CD4-positive, alpha-beta memory T cell (primary cell): ENCODE measurements at regions not wholly inside any gene's neighbourhood (a gene's known extent, or its start where the extent isn't known, plus 50 kb on each side); places are given as distances from the start of the nearest gene placed in this dataset.

Source experiments
- CTCF ChIA-PET: fragments of 350-600 bp; sonication (Branson Sonifier 250); formaldehyde crosslinking; loops from one replicate; lab custom pipeline; 2021; ENCODE audit warnings: inconsistent platforms; ENCODE audit not compliant: partially characterized antibody; lab: Charles Lee
- POLR2A ChIA-PET: fragments of 350-600 bp; sonication (Branson Sonifier 250); formaldehyde crosslinking; loops from one replicate; lab custom pipeline; 2021; ENCODE audit not compliant: partially characterized antibody; lab: Charles Lee
- DNase-seq, 5 donors: peaks; one replicate each; pipeline versions ENCODE4 v3.0.0 to v3.0.0-alpha.2; 2020 to 2022; ENCODE audit warnings: mixed read lengths in 1 of 5
- H3K27ac ChIP-seq: one replicate; pipeline ENCODE4 v1.7.0; 2013; ENCODE audit warnings: low read depth, low read length
- H3K27me3 ChIP-seq: 2 replicates; pipeline ENCODE4 v1.7.0; 2013; ENCODE audit warnings: mild to moderate bottlenecking, low read length, moderate library complexity; ENCODE audit not compliant: insufficient read depth
- H3K36me3 ChIP-seq: 2 replicates; pipeline ENCODE4 v1.7.0; 2013; ENCODE audit warnings: mild to moderate bottlenecking, low read length, moderate library complexity; ENCODE audit not compliant: insufficient read depth
- H3K4me1 ChIP-seq: 2 replicates; pipeline ENCODE4 v1.7.0; 2013; ENCODE audit warnings: mild to moderate bottlenecking, low read length, moderate library complexity; ENCODE audit not compliant: insufficient read depth
- H3K4me3 ChIP-seq, 2 donors: one replicate each; pipeline ENCODE4 v1.7.0; 2013; ENCODE audit warnings: low read length in 2 of 2, mild to moderate bottlenecking in 1 of 2
- H3K9me3 ChIP-seq, 2 donors: one replicate each; pipeline ENCODE4 v1.7.0; 2013; ENCODE audit warnings: low read length in 2 of 2, control low read depth in 1 of 2; ENCODE audit not compliant: control insufficient read depth in 1 of 2
- H3K27ac Mint-ChIP-seq, 7 donors: one replicate each; pipeline ENCODE4 v1.8.0; 2020 to 2021; ENCODE audit warnings: mixed read lengths in 7 of 7, mild to moderate bottlenecking in 6 of 7, inconsistent platforms in 3 of 7, moderate library complexity in 3 of 7
- H3K27me3 Mint-ChIP-seq, 2 donors: one replicate each; pipeline ENCODE4 v1.8.0; 2020 to 2021; ENCODE audit warnings: mixed read lengths in 2 of 2
- H3K36me3 Mint-ChIP-seq, 2 donors: one replicate each; pipeline ENCODE4 v1.8.0; 2020 to 2021; ENCODE audit warnings: mixed read lengths in 2 of 2, inconsistent platforms in 1 of 2, mild to moderate bottlenecking in 1 of 2
- H3K4me1 Mint-ChIP-seq, 4 donors: one replicate each; pipeline ENCODE4 v1.8.0; 2020 to 2021; ENCODE audit warnings: mixed read lengths in 4 of 4, mild to moderate bottlenecking in 1 of 4
- H3K4me3 Mint-ChIP-seq, 8 donors: one replicate each; pipeline ENCODE4 v1.8.0; 2020 to 2021; ENCODE audit warnings: mixed read lengths in 8 of 8, mild to moderate bottlenecking in 7 of 8, moderate library complexity in 6 of 8, inconsistent platforms in 3 of 8
- H3K9me3 Mint-ChIP-seq, 8 donors: one replicate each; pipeline ENCODE4 v1.8.0; 2020 to 2021; ENCODE audit warnings: mixed read lengths in 8 of 8, mild to moderate bottlenecking in 5 of 8, inconsistent platforms in 3 of 8, moderate library complexity in 1 of 8
- intact Hi-C: fragments of 100-400 bp; cut with micrococcal nuclease; formaldehyde crosslinking; loops from one replicate; pipeline ENCODE4 v1.15.1; 2023

DNA sequence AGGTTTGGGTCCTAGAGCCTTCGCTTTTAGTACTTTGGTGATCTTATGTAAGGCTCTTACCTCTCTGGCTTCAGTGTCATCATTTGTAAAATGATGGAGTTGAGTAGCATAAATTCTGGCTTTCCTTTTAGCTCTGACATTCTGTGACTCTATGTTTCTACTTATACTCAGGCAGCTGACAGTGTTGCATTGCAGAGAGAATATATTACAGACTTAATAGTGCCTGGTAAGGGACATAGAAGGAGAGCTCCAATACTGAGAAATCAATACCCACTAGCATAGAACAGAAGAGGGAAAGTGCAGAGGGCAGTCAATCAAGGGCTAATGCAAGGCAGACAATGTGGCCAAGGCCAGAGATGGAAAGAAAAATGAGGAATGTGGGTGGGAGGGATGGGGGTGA lies 371.4 kb upstream of the TLE4 start:
- POLR2A ChIA-PET: no interaction called here
- DNase-seq: no peak
- H3K36me3 ChIP-seq: no peaks in the 10 kb centered on the region
- H3K27ac ChIP-seq: no peak overlapping the region
- Mint-ChIP-seq H3K27me3 (peaks cover 1 to 5% of the 10 kb centered on the region in 2 donors), H3K27ac (no peak overlapping the region), H3K36me3 (no peaks in the 10 kb centered on the region), H3K9me3 (peaks cover 0 to 3% (median 0%) of the 10 kb centered on the region in 8 donors), H3K4me1 (no peaks in the 10 kb centered on the region), H3K4me3 (no peak overlapping the region)
- no peaks in the 10 kb centered on the region for H3K9me3 ChIP-seq
- no peaks in the 10 kb centered on the region for H3K27me3 ChIP-seq
- intact Hi-C loops: no loop called here
- no peaks in the 10 kb centered on the region for H3K4me1 ChIP-seq
- CTCF ChIA-PET: no interaction called here
- H3K4me3 ChIP-seq: no peak overlapping the region

- Mint-ChIP-seq H3K4me1 (no peaks in the 10 kb centered on the region), H3K36me3 (no peaks in the 10 kb centered on the region), H3K27me3 (peaks cover 1 to 5% of the 10 kb centered on the region in 2 donors), H3K4me3 (no peak overlapping the region), H3K27ac (no peak overlapping the region), H3K9me3 (peaks cover 0 to 3% (median 0%) of the 10 kb centered on the region in 8 donors)
- CTCF ChIA-PET: no interaction called here
- no peak overlapping the region for H3K4me3 ChIP-seq
- H3K36me3 ChIP-seq: no peaks in the 10 kb centered on the region
- H3K27ac ChIP-seq: no peak overlapping the region
- DNase-seq: no peak
- POLR2A ChIA-PET: no interaction called here
- no peaks in the 10 kb centered on the region for H3K9me3 ChIP-seq
- H3K4me1 ChIP-seq: no peaks in the 10 kb centered on the region
- intact Hi-C loops: no loop called here
- H3K27me3 ChIP-seq: no peaks in the 10 kb centered on the region
Measured at GRCh38 chr9:79201636-79202035, 370.1 kb upstream of the TLE4 start.

DNA sequence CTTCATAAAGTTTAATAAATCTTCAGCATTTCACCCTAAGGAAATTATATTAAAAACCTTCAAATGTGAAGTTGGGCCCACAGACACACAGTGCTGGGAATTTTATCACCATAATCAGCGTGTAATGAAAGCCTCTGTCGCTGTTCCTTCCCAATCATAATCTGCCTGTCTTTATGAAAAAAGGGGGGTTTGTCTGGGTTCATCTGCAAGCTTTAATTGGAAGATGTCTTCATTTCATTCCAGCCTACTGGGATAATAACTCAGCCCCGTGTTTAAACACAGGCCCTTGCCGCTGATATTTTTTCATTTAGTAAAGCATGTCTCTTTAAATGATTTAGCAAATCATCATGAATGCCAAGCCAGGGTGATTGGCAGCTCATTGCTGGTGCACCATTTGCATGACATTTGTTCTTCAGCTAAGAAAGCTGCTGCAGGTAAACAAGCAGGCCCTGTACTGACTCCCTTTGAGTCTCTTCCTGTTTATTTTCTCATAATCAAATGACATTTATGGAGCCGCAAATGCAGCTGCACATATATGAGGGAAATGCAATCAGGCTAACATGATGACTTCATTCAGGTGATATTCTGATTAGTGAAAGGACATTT lies 362.9 kb upstream of the TLE4 start:
- Histone ChIP-seq H3K9me3 (no peaks in the 10 kb centered on the region), H3K27ac (no peak overlapping the region), H3K27me3 (no peaks in the 10 kb centered on the region), H3K4me1 (no peaks in the 10 kb centered on the region), H3K4me3 (no peak overlapping the region), H3K36me3 (no peaks in the 10 kb centered on the region)
- DNase-seq: no peak
- Mint-ChIP-seq H3K27me3 (no peaks in the 10 kb centered on the region), H3K36me3 (no peaks in the 10 kb centered on the region), H3K9me3 (no peaks in the 10 kb centered on the region), H3K27ac (no peak overlapping the region), H3K4me3 (no peak overlapping the region), H3K4me1 (no peaks in the 10 kb centered on the region)
- intact Hi-C loops: no loop called here
- ChIA-PET CTCF (no interaction called here), POLR2A (no interaction called here)

GRCh38 chr9:79210541-79211243 lies 361.1 kb upstream of the TLE4 start:
- H3K27me3 Mint-ChIP-seq: no peaks in the 10 kb centered on the region
- H3K4me3 Mint-ChIP-seq: no peak overlapping the region
- H3K27ac Mint-ChIP-seq: no peak overlapping the region
- Histone ChIP-seq H3K27me3 (no peaks in the 10 kb centered on the region), H3K4me1 (no peaks in the 10 kb centered on the region), H3K9me3 (no peaks in the 10 kb centered on the region), H3K4me3 (no peak overlapping the region), H3K27ac (no peak overlapping the region), H3K36me3 (no peaks in the 10 kb centered on the region)
- ChIA-PET POLR2A (no interaction called here), CTCF (no interaction called here)
- intact Hi-C loops: no loop called here
- no peak for DNase-seq
- H3K4me1 Mint-ChIP-seq: no peaks in the 10 kb centered on the region
- H3K36me3 Mint-ChIP-seq: no peaks in the 10 kb centered on the region
- no peaks in the 10 kb centered on the region for H3K9me3 Mint-ChIP-seq

DNA sequence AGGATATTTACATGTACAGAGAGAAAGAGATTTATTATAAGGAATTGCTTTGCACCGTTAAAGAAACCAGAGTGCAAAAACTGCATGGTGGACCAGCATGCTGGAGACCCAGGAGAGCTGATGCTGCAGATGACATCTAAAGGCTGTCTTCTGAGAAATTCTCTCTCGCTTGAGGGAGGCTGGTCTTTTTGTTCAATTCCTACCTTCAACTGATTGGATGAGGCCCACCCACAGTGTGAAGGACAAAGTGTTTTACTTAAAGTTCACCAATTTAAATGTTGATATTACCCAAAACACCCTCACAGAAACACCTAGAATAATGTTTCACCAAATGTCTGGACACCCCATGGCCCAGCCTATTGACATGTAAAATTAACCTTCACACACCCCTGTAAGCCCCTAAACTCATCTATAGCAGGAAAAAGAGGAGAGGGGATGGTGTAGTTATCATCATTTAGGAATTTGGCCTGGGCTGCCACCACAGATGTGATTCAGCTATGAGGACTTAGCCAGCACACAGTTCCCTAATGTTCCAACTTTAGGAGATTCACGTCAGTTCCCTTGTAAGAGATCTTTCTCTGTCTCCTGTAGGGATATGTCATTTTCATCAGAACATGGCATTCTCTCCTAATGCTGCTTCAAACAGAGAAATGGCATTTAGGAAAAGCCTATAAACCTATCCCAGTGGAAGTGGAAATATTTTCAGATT lies 358.2 kb upstream of the TLE4 start:
- H3K9me3 Mint-ChIP-seq: no peaks in the 10 kb centered on the region
- H3K36me3 ChIP-seq: no peaks in the 10 kb centered on the region

DNA sequence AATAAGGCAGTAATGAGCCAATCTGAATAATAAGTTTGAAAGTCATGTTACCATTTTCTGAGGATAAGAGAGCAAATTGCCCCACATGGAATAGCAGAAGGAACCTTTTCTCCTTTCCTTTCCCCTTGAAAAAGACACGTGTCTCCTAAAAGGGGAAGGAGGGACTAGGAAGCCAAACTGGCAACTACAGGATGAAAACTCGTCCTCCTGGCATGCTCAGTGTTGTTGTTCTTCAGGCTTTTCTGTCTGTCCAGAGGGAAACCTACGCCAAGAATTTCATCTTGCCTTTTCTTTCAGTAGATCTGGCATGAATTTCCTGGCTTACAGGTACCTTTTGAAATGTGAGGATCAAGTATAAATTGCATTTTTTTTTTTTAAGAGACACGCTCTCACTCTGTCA lies 355.9 kb upstream of the TLE4 start:
- H3K9me3 Mint-ChIP-seq: peaks cover 0 to 8% (median 0%) of the 10 kb centered on the region in 8 donors
- intact Hi-C loops: no loop called here

More for the DNA sequence above, 358.2 kb upstream of the TLE4 start:
- Mint-ChIP-seq H3K36me3 (no peaks in the 10 kb centered on the region), H3K4me1 (no peaks in the 10 kb centered on the region), H3K27me3 (no peaks in the 10 kb centered on the region), H3K4me3 (no peak overlapping the region), H3K27ac (no peak overlapping the region)
- intact Hi-C loops: no loop called here
- H3K9me3 ChIP-seq: no peaks in the 10 kb centered on the region
- CTCF ChIA-PET: no interaction called here
- H3K27ac ChIP-seq: no peak overlapping the region
- no peaks in the 10 kb centered on the region for H3K4me1 ChIP-seq
- no peak overlapping the region for H3K4me3 ChIP-seq
- no peaks in the 10 kb centered on the region for H3K27me3 ChIP-seq
- no peak for DNase-seq
- POLR2A ChIA-PET: no interaction called here

GRCh38 chr9:79220251-79220650 lies 351.5 kb upstream of the TLE4 start:
- Mint-ChIP-seq H3K4me1 (no peaks in the 10 kb centered on the region), H3K27me3 (no peaks in the 10 kb centered on the region), H3K36me3 (no peaks in the 10 kb centered on the region), H3K4me3 (no peak overlapping the region), H3K27ac (no peak overlapping the region), H3K9me3 (peaks cover 0 to 8% (median 0%) of the 10 kb centered on the region in 8 donors)
- no peak for DNase-seq
- POLR2A ChIA-PET: no interaction called here
- no peaks in the 10 kb centered on the region for H3K9me3 ChIP-seq
- H3K36me3 ChIP-seq: no peaks in the 10 kb centered on the region
- H3K4me3 ChIP-seq: no peak overlapping the region
- no peaks in the 10 kb centered on the region for H3K4me1 ChIP-seq
- CTCF ChIA-PET: no interaction called here
- H3K27me3 ChIP-seq: no peaks in the 10 kb centered on the region
- no peak overlapping the region for H3K27ac ChIP-seq
- intact Hi-C loops: no loop called here

More for the DNA sequence above, 355.9 kb upstream of the TLE4 start:
- no peak overlapping the region for H3K27ac ChIP-seq
- no peak for DNase-seq
- no peak overlapping the region for H3K4me3 Mint-ChIP-seq
- H3K36me3 Mint-ChIP-seq: no peaks in the 10 kb centered on the region
- no peaks in the 10 kb centered on the region for H3K27me3 Mint-ChIP-seq
- no peaks in the 10 kb centered on the region for H3K27me3 ChIP-seq
- CTCF ChIA-PET: no interaction called here
- H3K4me3 ChIP-seq: no peak overlapping the region
- H3K9me3 ChIP-seq: no peaks in the 10 kb centered on the region
- no peak overlapping the region for H3K27ac Mint-ChIP-seq
- POLR2A ChIA-PET: no interaction called here
- H3K36me3 ChIP-seq: no peaks in the 10 kb centered on the region
- no peaks in the 10 kb centered on the region for H3K4me1 ChIP-seq
- no peaks in the 10 kb centered on the region for H3K4me1 Mint-ChIP-seq
